ENCODE measurements at regions not wholly inside any gene's neighbourhood (a gene's known extent, or its start where the extent isn't known, plus 50 kb on each side); places are given as distances from the start of the nearest gene placed in this dataset.

GRCh38 chr6:144697369-144697760 lies 412.2 kb downstream of the UTRN start:
- no peak for DNase-seq

- DNase-seq: no peak
Observed at GRCh38 chr6:144697801-144698200, 412.7 kb downstream of the UTRN start.

GRCh38 chr6:144702781-144703180 lies 417.6 kb downstream of the UTRN start:
- no peak for DNase-seq

GRCh38 chr6:144710207-144710606 lies 425.1 kb downstream of the UTRN start:
- no peak for DNase-seq

GRCh38 chr6:144711661-144712060 lies 426.5 kb downstream of the UTRN start:
- no peak for DNase-seq

GRCh38 chr6:144712541-144712940 lies 427.4 kb downstream of the UTRN start:
- no peak for DNase-seq

- no peak for DNase-seq
Observed at GRCh38 chr6:144714021-144714712, 429.0 kb downstream of the UTRN start.

- no peak for DNase-seq
Observed at GRCh38 chr6:144715344-144715743, 430.2 kb downstream of the UTRN start.

- DNase-seq: no peak
Observed at GRCh38 chr6:144718431-144718830, 433.3 kb downstream of the UTRN start.

GRCh38 chr6:144721232-144721631 lies 436.1 kb downstream of the UTRN start:
- no peak for DNase-seq

- no peak for DNase-seq
Observed at GRCh38 chr6:144722154-144722737, 437.1 kb downstream of the UTRN start.

- DNase-seq: no peak
Observed at GRCh38 chr6:144722925-144723324, 437.8 kb downstream of the UTRN start.

- no peak for DNase-seq
Observed at GRCh38 chr6:144723431-144723830, 438.3 kb downstream of the UTRN start.

- DNase-seq: no peak
Observed at GRCh38 chr6:144724818-144725217, 439.7 kb downstream of the UTRN start.

- no peak for DNase-seq
Observed at GRCh38 chr6:144725736-144726522, 440.8 kb downstream of the UTRN start.

GRCh38 chr6:144728804-144729203 lies 443.7 kb downstream of the UTRN start:
- DNase-seq: peak; percentile 33

- no peak for DNase-seq
Observed at GRCh38 chr6:144729502-144729901, 444.4 kb downstream of the UTRN start.

GRCh38 chr6:144730088-144730645 lies 445.0 kb downstream of the UTRN start:
- DNase-seq: no peak

GRCh38 chr6:144731229-144731628 lies 446.1 kb downstream of the UTRN start:
- DNase-seq: no peak

GRCh38 chr6:144736763-144737162 lies 451.6 kb downstream of the UTRN start:
- no peak for DNase-seq

GRCh38 chr6:144737998-144738397 lies 452.9 kb downstream of the UTRN start:
- no peak for DNase-seq

- no peak for DNase-seq
Observed at GRCh38 chr6:144739873-144740272, 454.7 kb downstream of the UTRN start.

GRCh38 chr6:144741659-144742058 lies 456.5 kb downstream of the UTRN start:
- no peak for DNase-seq

GRCh38 chr6:144742779-144743178 lies 457.6 kb downstream of the UTRN start:
- no peak for DNase-seq
